Neural progenitor cell (in vitro differentiated cells): ENCODE measurements at regions not wholly inside any gene's neighbourhood (a gene's known extent, or its start where the extent isn't known, plus 50 kb on each side); places are given as distances from the start of the nearest gene placed in this dataset.

Source experiments
- DNase-seq: peaks from one replicate; pipeline ENCODE4 v3.0.0-alpha.2; 2016; ENCODE audit warnings: low spot score
- H2AFZ ChIP-seq: fragments of 200-600 bp; sonication (generic); replicated peaks from 2 replicates; pipeline ENCODE4 v1.6.1; 2016; ENCODE audit warnings: antibody characterized with exemption
- H3F3A ChIP-seq: fragments of 200-600 bp; sonication (generic); 2 replicates; pipeline ENCODE4 v1.6.1; 2016; ENCODE audit warnings: antibody characterized with exemption, low read depth
- H3K27ac ChIP-seq: fragments of 200-600 bp; sonication (generic); 2 replicates; pipeline ENCODE4 v1.5.1; 2016; ENCODE audit warnings: mild to moderate bottlenecking
- H3K27me3 ChIP-seq: fragments of 200-600 bp; sonication (generic); 2 replicates; pipeline ENCODE4 v1.6.1; 2016; ENCODE audit warnings: mild to moderate bottlenecking, moderate library complexity
- H3K36me3 ChIP-seq: fragments of 200-600 bp; sonication (generic); 2 replicates; pipeline ENCODE4 v1.5.1; 2016
- H3K4me1 ChIP-seq: fragments of 200-600 bp; sonication (generic); 2 replicates; pipeline ENCODE4 v1.6.1; 2016; ENCODE audit warnings: mixed run types
- H3K4me2 ChIP-seq: fragments of 200-600 bp; sonication (generic); 2 replicates; pipeline ENCODE4 v1.6.1; 2016
- H3K4me3 ChIP-seq: fragments of 200-600 bp; sonication (generic); 2 replicates; pipeline ENCODE4 v1.5.1; 2016
- H3K79me2 ChIP-seq: fragments of 200-600 bp; sonication (generic); 2 replicates; pipeline ENCODE4 v1.6.1; 2016; ENCODE audit warnings: low read depth
- H3K9ac ChIP-seq: fragments of 200-600 bp; sonication (generic); 2 replicates; pipeline ENCODE4 v1.6.1; 2016
- H3K9me3 ChIP-seq: fragments of 200-600 bp; sonication (generic); 2 replicates; pipeline ENCODE4 v1.5.1; 2016; ENCODE audit warnings: low read depth
- H4K20me1 ChIP-seq: fragments of 200-600 bp; sonication (generic); 2 replicates; pipeline ENCODE4 v1.6.1; 2016; ENCODE audit warnings: low read depth
- H3K27ac Mint-ChIP-seq: 3 replicates; pipeline ENCODE4 v1.8.0; 2021; ENCODE audit warnings: mixed read lengths
- H3K27me3 Mint-ChIP-seq: 2 replicates; pipeline ENCODE4 v1.8.0; 2022; ENCODE audit warnings: low read depth, mild to moderate bottlenecking, inconsistent platforms, moderate library complexity, mixed read lengths; ENCODE audit not compliant: insufficient read depth
- H3K36me3 Mint-ChIP-seq: 3 replicates; pipeline ENCODE4 v1.8.0; 2021; ENCODE audit warnings: mixed read lengths
- H3K4me1 Mint-ChIP-seq: 3 replicates; pipeline ENCODE4 v1.8.0; 2021; ENCODE audit warnings: mixed read lengths
- H3K4me3 Mint-ChIP-seq: 3 replicates; pipeline ENCODE4 v1.8.0; 2021; ENCODE audit warnings: mild to moderate bottlenecking, moderate library complexity, mixed read lengths
- H3K9me3 Mint-ChIP-seq: 3 replicates; pipeline ENCODE4 v1.8.0; 2020; ENCODE audit warnings: mixed read lengths
- CTCF ChIP-seq: fragments of 200-600 bp; sonication (generic); IDR thresholded peaks from 2 replicates; pipeline ENCODE4 v1.5.1; 2017; ENCODE audit warnings: antibody characterized with exemption, mild to moderate bottlenecking
- EZH2 ChIP-seq: fragments of 200-600 bp; sonication (generic); IDR thresholded peaks from 2 replicates; pipeline ENCODE4 v1.6.1; 2017; ENCODE audit warnings: antibody characterized with exemption, mild to moderate bottlenecking, moderate library complexity
- EZH2phosphoT487 ChIP-seq: fragments of 200-600 bp; sonication (generic); IDR thresholded peaks from 2 replicates; pipeline ENCODE4 v1.6.1; 2017; ENCODE audit warnings: antibody characterized with exemption

DNA sequence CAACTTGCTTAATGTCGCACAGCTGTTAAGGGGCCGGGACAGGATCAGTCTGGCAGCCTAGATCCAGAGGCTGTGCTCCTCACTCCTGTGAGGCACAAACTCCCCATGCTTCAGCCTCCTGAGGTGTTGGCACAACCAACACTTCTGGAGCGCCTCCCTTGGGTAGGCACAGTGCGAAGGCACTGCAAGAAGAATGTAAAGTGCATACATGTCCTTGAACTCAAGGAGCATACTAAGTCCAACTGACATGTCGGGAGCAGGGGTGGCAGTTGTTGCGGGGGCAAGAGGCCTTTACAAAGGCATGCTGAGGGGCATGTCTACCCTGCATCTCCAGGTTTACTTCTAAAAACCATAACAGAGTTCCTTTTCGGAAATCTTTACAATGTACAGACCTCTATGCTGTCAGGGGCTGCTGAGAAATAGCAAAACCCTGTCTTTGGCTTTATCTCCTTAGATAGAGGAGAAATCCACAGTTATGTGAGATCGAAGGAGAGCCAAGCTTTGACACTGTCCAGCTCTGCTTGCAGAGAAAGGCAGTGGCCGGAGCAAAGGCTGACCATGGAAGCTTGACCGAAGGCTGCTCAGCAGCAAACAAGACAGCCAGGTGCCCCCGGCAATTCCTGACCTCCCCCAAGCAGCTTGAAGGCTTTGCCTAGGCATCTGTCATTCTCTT, 93.9 kb downstream of the CDC7 start:
- H2AFZ ChIP-seq = no peak overlapping the region
- no peak overlapping the region for H3K4me2 ChIP-seq
- H3K4me1 Mint-ChIP-seq = peaks cover 26% of the 10 kb centered on the region
- H3K27me3 ChIP-seq = no peaks in the 10 kb centered on the region
- TF ChIP-seq CTCF = no peak
- TF ChIP-seq EZH2phosphoT487 = no peak
- no peak for TF ChIP-seq EZH2
- H4K20me1 ChIP-seq = no peaks in the 10 kb centered on the region
- no peak overlapping the region for H3K9ac ChIP-seq
- H3K36me3 Mint-ChIP-seq = no peaks in the 10 kb centered on the region
- no peak for DNase-seq
- no peak overlapping the region for H3K27ac ChIP-seq
- H3K4me1 ChIP-seq = peaks cover 18% of the 10 kb centered on the region
- H3K36me3 ChIP-seq = no peaks in the 10 kb centered on the region
- H3F3A ChIP-seq = no peaks in the 10 kb centered on the region
- H3K27me3 Mint-ChIP-seq = peaks cover 9% of the 10 kb centered on the region
- no peak overlapping the region for H3K27ac Mint-ChIP-seq
- no peak overlapping the region for H3K4me3 ChIP-seq
- no peaks in the 10 kb centered on the region for H3K79me2 ChIP-seq
- H3K9me3 ChIP-seq = no peaks in the 10 kb centered on the region
- no peak overlapping the region for H3K4me3 Mint-ChIP-seq
- peaks cover 2% of the 10 kb centered on the region for H3K9me3 Mint-ChIP-seq

DNA sequence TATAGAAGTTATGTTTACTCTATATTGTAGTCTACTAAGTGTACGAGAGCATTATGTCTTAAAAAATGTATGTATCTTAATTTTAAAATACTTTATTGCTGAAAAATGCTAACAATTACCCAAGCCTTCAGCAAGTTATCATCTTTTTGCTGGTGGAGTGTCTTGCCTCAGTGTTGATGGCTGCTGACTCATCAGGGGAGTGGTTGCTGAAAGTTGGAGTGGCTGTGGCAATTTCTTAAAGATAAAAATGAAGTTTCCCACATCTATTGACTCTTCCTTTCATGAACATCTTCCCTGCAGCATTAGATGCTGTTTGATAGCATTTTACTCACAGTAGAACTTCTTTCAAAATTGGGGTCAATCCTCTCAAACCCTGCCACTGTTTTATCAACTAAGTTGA, 95.8 kb downstream of the CDC7 start:
- Histone ChIP-seq H3K4me3 (no peak overlapping the region), H3K79me2 (no peaks in the 10 kb centered on the region), H3K4me2 (no peak overlapping the region), H3K27ac (no peak overlapping the region), H3F3A (no peaks in the 10 kb centered on the region), H2AFZ (no peak overlapping the region), H3K9ac (no peak overlapping the region), H3K36me3 (no peaks in the 10 kb centered on the region), H3K4me1 (peaks cover 13% of the 10 kb centered on the region), H4K20me1 (no peaks in the 10 kb centered on the region), H3K27me3 (no peaks in the 10 kb centered on the region), H3K9me3 (no peaks in the 10 kb centered on the region)
- Mint-ChIP-seq H3K9me3 (peaks cover 2% of the 10 kb centered on the region), H3K4me1 (peaks cover 9% of the 10 kb centered on the region), H3K27ac (no peak overlapping the region), H3K36me3 (no peaks in the 10 kb centered on the region), H3K27me3 (peaks cover 10% of the 10 kb centered on the region), H3K4me3 (no peak overlapping the region)
- no peak for DNase-seq
- TF ChIP-seq EZH2 (no peak), CTCF (no peak), EZH2phosphoT487 (no peak)

DNA sequence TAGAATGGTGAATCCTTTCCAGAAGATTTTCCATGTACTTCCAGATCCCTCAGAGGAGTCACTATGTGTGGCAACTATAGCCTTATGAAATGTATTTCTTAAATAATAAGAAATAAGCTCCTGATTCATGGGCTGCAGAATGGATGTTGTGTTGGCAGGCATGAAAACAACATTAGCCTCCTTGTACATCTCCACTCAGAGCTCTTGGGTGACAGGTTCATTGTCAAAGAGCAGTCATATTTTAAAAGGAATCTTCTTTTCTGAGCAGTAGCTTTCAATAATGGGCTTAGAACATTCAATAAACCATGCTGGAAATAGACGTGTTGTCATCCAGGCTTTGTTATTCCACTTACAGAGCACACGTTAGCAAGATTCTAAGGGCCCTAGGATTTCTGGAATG, 96.6 kb downstream of the CDC7 start:
- Histone ChIP-seq H3K4me1 (peaks cover 10% of the 10 kb centered on the region), H3K27ac (no peak overlapping the region), H3K9ac (no peak overlapping the region), H3K4me2 (no peak overlapping the region), H3F3A (no peaks in the 10 kb centered on the region), H3K36me3 (no peaks in the 10 kb centered on the region), H3K27me3 (no peaks in the 10 kb centered on the region), H3K9me3 (no peaks in the 10 kb centered on the region), H2AFZ (no peak overlapping the region), H3K79me2 (no peaks in the 10 kb centered on the region), H3K4me3 (no peak overlapping the region), H4K20me1 (no peaks in the 10 kb centered on the region)
- no peak for TF ChIP-seq CTCF
- no peak for TF ChIP-seq EZH2phosphoT487
- no peak for TF ChIP-seq EZH2
- no peaks in the 10 kb centered on the region for H3K36me3 Mint-ChIP-seq
- DNase-seq = no peak
- H3K4me3 Mint-ChIP-seq = no peak overlapping the region
- peaks cover 12% of the 10 kb centered on the region for H3K27me3 Mint-ChIP-seq
- H3K4me1 Mint-ChIP-seq = peaks cover 8% of the 10 kb centered on the region
- peaks cover 2% of the 10 kb centered on the region for H3K9me3 Mint-ChIP-seq
- H3K27ac Mint-ChIP-seq = no peak overlapping the region
